Fibroblast of peridontal ligament (primary cell): ENCODE measurements at regions not wholly inside any gene's neighbourhood (a gene's known extent, or its start where the extent isn't known, plus 50 kb on each side); places are given as distances from the start of the nearest gene placed in this dataset.

Experiments
- DNase-seq: peaks from one replicate; pipeline ENCODE4 v3.0.0-alpha.2; 2010; ENCODE audit errors: extremely low read depth

DNA sequence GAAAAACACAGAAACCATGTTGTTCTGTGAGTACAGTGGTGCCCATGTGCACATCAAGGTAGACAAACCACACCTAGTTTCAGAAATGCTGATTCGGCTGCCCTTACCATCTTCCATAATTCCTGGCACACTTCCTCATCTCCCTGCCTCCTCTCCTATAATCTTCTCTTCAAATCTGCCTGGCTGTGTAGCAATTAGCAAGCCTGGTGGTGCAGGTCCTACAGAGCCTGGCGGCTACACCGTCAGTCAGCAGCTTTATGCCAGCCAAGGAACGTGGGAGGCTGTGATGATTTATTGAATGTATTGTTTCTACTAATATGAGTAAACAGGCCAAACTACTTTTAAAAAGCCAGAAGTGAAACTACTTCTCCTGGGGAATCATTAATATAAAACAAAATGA, 106.8 kb downstream of the SEMA6D start:
- DNase-seq: no peak

DNA sequence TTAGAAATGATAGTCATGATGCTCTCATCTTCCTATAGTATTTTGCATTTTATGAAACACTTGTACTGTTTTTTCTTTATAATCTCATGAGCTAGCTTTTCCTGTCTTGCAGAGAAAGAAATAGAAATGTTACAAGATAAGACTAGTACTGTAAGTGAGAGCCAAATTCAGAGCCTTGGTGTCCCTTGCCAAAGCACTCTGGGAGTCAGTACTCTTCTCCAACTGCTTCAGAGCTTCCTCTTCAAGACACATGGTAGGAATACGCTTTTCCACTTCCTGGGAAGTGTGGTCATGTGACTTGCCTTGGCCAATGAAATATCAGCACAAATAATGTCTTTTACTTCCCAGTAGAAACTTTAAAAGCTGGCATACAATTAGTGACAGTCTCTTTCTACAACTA, 112.4 kb downstream of the SEMA6D start:
- DNase-seq: no peak

DNA sequence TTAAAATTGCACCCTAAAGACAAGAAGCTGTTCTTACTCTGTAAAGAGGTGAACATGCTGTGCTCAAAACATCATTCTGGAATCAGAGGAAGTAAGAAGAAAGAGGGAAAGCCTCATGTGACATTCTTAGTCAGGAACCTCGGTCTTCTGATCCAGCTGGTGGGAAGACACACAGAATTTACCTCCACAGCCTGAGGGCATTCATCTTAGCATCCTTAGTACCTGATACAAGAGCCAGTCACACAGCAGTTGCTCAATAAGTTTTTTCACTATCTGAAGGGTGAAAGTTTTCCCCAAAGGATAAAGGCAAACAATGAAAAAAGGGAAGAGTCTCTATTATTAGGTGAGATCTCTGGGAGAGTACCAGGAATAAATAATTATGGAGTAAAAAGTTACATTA, 116.8 kb downstream of the SEMA6D start:
- no peak for DNase-seq

DNA sequence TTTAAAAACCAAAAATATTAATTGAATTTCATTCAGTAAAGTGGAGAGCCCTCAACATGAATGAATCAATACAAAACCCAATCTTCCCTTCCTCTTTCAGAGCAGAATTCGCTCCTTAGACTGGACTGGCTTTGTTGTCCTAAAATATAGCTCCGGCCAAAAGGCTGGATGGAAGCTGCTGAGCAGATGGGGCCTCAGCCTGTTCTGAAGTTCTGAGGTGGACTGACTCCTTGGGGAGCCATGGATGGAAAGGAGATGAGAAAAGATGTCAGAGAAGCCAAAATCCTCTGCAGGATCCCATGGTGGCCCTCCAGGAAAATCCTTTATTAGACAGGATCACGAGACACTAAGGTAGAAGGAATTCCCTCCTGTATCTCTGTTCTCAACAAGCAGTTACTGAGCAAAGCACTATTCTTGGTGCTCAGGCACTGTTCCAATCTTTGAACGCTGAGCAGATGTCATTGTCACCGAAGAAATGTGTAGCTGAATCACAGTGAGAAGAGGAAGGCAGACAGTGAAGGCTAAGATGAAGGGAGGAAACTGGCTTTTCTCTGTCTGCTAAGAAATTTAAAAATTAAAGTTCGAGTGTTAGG, 122.0 kb downstream of the SEMA6D start:
- DNase-seq: no peak

DNA sequence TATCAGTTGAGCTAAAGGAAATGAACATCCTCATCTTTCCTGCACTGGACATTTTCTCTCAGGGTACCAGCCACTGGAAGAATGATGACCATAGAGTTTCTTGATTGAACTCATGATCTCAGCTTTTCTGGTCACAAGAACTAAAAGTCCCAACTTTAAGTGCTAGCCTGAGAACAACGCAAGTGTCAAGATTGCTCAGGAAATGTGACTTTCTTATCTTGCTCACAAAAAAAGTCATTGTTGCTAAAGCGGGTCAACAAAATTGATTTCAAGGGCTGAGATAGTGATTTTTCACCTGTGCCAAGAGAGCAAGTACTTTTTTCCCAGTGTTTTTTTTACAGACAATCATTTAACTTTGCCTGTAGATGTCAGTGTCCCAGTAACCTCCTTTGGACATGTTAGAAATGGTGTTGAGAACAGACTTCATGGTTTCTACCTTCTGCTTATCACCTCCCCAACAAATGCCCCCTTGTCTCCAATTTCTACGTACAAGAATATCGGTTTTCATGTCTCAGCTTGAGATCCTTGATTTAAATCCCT, 125.9 kb downstream of the SEMA6D start:
- DNase-seq: peak; percentile 2

DNA sequence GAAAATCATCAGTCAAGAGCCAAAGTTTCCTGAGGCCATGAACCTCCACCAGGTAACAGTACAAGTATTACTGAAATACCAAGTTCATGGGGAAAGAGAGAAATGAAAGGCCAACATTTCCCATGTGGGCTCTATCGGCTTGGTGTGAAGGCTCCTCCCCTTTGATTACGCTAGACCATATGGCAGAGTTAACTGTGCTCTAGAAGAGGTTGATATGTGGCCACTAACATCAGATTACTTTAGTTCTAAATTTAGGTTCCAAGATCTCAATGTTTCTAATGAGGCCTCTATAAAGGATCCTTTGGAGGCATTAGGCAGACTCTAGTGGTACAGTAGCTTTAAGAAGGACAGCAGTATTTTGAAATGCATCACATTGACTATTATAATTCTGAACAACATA, 127.1 kb downstream of the SEMA6D start:
- DNase-seq: no peak

DNA sequence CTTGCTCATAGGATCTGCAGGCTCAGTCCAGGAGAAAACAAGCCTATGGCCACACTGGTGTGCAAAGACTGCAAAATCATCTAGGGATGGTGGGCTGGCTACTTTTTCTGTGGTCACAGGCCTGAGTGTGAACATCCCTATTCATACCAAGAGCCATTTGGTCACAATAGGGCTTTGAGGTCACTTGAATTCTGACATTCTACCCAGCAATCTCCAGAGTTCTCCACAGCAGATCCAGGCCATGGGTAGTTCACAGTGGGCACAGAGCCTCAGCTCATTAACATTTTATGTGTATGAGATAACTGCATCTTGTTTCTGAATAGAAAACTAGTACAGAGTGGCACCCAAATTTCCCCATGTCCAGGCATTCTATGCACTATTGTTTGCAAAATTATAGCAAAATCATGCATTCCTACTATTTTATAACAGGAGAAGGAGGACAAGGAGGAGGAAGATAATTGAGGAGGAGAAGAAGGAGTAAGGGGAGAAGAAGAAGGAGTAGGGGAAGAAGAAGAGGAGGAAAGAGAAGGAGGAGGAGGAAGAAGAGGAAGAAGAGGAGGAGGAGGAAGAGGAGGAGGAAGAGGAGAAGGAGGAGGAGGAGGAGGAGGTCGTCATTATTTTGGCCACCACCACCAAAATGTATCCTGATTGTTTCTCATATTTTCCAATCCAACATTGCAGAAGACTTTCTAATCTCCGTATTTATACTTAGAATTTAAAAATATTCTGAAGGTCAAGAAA, 129.0 kb downstream of the SEMA6D start:
- no peak for DNase-seq

- no peak for DNase-seq
Observed at GRCh38 chr15:47846876-47847275, 129.6 kb downstream of the SEMA6D start.

GRCh38 chr15:47856071-47856470, 138.8 kb downstream of the SEMA6D start:
- DNase-seq: no peak

DNA sequence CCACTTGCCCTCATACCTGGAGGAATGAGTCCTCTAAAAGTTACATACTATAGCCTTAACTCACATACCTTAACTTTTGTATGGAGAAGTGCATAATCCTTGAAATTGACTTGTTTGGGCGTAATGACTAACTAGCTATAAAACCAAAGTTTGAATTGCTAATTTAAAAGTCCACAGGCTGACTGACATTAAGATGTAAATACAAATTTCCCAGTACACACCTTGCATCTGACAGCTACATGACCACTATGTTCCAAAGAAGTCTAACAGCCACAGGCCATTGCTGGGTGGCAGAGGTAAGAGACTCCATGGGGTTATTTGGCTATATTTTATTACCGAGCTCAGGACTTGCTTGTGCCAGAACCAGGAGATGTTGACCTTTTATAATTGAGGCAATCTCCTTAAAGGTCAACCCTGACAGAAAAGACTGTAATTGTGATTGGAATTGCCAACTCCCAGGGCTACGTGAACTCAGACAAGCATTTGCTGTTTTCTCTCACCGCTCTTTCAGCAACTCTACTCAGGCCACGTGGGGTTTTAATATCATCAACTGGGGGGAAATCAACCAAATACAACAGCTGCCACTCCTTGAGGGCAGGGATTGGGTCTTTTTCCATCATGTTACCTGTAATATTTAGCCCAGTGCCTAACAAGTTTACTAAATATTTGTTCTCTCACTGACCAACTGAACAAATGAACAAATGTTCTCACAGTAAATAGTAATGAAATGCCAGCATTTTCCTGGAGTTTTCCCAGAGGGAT, 139.9 kb downstream of the SEMA6D start:
- DNase-seq: no peak

DNA sequence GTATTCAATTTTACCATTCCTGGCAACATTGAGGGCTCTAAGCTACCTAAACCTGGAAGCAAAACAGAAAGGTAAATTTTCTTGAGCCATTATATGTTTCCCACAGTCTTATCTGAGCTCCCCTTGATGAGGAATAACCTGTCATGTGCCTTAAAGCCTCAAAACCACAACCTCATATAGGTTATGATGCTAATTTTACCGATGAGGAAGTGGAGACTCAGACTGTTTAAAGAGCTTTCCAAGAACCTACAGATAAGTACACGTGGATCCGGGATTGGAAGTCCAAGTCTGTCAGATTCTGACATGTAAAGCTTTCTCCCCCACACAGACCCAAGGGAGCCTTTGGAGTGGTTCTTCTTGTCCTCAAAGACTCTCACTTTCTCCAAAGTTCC, 140.5 kb downstream of the SEMA6D start:
- DNase-seq: no peak

- no peak for DNase-seq
Observed at GRCh38 chr15:47861111-47861903, 144.0 kb downstream of the SEMA6D start.

DNA sequence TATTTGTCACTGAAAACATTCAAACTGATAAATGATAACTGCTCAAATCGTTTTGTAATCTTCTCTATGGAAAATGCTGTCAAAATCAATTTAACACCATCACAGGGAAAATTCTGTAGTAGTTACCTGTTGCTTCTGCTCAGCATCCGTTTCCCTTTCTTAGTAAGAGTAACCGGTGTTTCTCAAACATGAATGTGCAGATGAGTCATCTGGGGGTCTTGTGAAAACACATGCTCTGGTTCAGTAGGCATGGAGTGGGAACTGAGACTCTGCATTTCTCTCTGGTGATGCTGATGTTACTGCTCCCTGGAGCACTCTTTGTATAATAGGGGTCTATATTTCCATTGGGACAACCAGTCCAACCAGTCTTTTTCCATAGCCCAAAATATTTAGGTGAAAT, 145.1 kb downstream of the SEMA6D start:
- DNase-seq: no peak

- no peak for DNase-seq
Observed at GRCh38 chr15:47866446-47866845, 149.1 kb downstream of the SEMA6D start.

DNA sequence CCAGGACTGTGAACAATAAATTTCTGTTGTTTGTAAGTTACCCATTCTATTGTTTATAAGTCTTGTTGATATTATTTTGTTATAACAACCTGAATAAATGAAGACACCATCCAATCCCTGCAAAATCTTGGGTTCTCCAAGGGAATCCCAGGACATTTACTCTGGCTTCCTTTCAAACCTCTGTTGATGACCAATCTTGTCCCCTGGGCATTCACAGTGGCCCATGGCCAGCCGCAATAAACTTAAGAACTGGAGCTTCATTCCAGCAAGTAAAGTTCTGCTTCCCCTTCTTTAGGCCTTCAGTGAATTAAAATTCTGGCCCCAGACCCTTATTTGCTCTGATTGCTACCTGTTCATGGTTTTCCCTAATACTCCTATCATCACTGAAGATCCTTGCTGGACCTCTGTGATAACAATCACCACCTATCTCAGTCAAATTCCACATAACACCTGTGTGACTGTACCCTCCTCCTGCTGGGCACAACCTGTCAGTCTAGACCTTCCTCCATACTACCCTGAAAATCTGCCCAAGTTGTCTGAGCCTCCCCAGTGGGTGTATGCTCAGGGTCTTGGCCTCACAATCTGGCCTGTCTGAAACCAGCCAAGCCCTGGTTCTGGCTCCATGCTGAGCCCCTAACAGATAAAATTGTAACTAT, 153.1 kb downstream of the SEMA6D start:
- DNase-seq: peak; percentile 61

DNA sequence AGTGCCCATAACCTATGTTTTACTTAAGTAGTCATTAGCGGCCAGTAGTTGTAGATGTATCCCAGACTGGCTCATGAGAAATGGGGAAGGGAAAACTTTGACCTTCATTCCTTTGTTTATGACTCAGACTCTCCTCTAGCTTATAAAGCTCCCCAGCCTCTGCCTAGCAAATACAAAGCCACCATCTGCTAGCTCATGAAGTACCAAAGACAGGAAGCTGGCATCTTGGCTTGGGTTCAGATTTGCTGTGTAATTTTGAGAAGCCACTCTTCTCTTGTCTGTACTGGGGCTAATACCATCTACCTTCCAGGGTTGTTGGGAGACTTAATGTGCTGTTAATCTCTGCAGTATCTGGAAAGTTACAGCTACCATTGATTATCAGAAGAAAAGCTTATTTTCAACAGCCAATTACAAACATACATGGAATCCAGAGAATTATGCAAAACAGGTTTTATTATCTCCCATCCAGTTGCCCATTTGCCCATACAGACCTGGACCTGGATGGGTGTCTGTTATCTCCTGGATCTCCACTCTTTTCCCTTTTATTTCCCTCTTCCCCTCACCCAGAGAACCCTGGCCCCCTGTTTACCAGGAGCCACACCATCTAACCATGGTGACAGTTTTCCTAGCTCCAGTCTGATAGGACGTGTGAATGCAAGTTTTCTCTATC, 153.8 kb downstream of the SEMA6D start:
- peak; percentile 82 for DNase-seq

GRCh38 chr15:47872208-47872607, 154.9 kb downstream of the SEMA6D start:
- peak; percentile 35 for DNase-seq

DNA sequence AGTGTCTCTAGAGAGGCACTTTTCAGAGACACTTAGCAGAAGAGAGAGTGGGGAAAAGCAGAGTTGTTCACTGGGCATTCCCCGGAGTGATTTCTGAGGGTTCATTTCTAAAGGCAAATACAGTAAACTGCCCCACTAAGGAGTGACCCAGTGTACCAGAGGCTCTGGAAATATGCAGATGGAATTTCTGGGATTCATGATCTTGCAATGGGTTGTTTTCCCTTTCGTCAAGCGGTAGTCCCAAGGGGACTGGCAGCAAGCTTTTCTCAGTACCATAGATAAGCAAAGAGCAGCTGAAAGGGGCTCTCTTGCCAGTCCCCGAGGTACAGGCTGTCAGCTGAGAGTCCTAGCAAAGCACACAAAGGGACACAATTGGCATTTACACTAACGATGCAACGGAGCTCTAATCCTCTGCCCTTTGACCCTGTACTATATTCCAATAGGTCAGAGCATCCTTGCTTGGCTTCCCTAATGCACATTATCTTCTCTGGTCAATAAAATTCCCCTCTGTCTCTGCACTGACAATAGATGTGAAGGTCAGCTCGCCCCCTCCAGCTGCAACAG, 155.6 kb downstream of the SEMA6D start:
- DNase-seq: peak; percentile 81

DNA sequence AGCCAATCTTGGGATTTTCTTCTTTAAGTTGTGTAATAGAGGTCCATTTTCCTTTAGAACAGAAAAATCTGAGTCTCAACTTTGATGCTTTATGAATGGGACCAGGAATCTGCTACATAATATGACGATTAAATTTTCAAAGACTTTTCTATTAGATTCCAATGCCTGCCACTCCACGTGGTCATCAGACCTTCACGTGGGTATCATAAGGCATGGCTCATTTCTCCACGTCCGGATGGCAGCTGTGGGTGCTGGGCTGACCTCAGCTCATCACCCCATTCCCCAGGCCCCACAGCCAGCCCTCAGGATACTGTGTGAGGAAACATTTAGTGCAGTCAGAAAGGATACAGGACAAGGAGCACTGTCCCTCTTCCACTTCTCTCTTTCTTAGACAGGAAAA, 159.7 kb downstream of the SEMA6D start:
- DNase-seq: no peak

DNA sequence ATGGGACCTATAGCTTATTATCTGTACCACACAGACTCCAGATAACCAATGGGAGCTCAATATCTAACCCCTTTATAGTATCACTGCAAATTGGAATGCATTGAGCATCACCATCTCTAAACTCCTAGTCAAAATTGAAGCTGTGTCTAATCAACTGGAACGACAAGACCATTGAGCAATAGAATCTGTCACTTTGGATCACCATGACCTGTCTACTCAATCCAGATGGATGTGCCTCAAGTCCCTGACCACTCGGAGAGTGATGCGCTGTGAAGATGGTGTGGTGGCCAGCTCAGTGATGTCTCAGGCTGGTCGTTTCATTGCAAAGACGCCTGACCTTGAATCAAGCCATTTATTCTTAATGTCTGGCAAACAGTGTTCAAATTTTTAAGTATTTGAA, 160.5 kb downstream of the SEMA6D start:
- DNase-seq: no peak

GRCh38 chr15:47885920-47886319, 168.6 kb downstream of the SEMA6D start:
- peak; percentile 84 for DNase-seq
